ENCODE measurements at regions not wholly inside any gene's neighbourhood (a gene's known extent, or its start where the extent isn't known, plus 50 kb on each side); places are given as distances from the start of the nearest gene placed in this dataset.

- 4% methylated on average over 3 of the region's 3 CpGs for WGBS (ENCODE audit: insufficient coverage, low coverage, missing lambda C conversion rate)
- CTCF ChIA-PET (ENCODE audit: low intra/inter-chr PET ratio): no interaction called here
- H3K36me3 ChIP-seq (ENCODE audit: control insufficient read depth, insufficient read depth, low read length): no peaks in the 10 kb centered on the region
- H3K27ac ChIP-seq (ENCODE audit: extremely low read depth, low read depth, low read length): no peak overlapping the region
- no peak overlapping the region for H3K4me3 ChIP-seq
- FAIRE-seq (no peak), ATAC-seq (no peak), DNase-seq (ENCODE audit: extremely low read depth in 1 of 4, low spot score in 3 of 4) (no peak)
- H3K79me2 ChIP-seq (ENCODE audit: control insufficient read depth, insufficient read depth, low read length): no peaks in the 10 kb centered on the region
- intact Hi-C loops (cut with micrococcal nuclease) (no loop called here), in situ Hi-C loops (cut with MboI) (no loop called here)
- H3K27me3 ChIP-seq (ENCODE audit: control insufficient read depth in 2 of 2, insufficient read depth in 2 of 2, low read length in 2 of 2): no peaks in the 10 kb centered on the region
- no peak overlapping the region for H3K4me2 ChIP-seq (ENCODE audit: insufficient read depth, low read length)
- no peaks in the 10 kb centered on the region for H4K20me1 ChIP-seq (replicated peaks; ENCODE audit: control insufficient read depth, insufficient read depth, low read length)
- no TSS peak for BruUV-seq (replicated peaks)
- H2AFZ ChIP-seq (ENCODE audit: low read depth, low read length): no peak overlapping the region
- H3K9me1 ChIP-seq (ENCODE audit: control insufficient read depth, insufficient read depth, low read length): no peaks in the 10 kb centered on the region
- H3K9ac ChIP-seq (ENCODE audit: insufficient read depth in 1 of 2, low read depth in 2 of 2, low read length in 2 of 2): no peak overlapping the region
- POLR2A ChIA-PET: no interaction called here
- H3K9me3 ChIP-seq (replicated peaks; ENCODE audit: control insufficient read depth, insufficient read depth, low read depth, low read length): no peaks in the 10 kb centered on the region; the same call in 1 of the 2 replicates
- no peaks in the 10 kb centered on the region for H3K4me1 ChIP-seq (replicated peaks in 1 of 2; ENCODE audit: control insufficient read depth in 2 of 2, insufficient read depth in 2 of 2, low read length in 2 of 2)
- TF ChIP-seq ATF1 (CRISPR knock-in tag; IDR thresholded peaks at IDR 0.05) (no peak), ATF1 (tag; IDR thresholded peaks at IDR 0.05) (no peak), SIRT6 (IDR thresholded peaks at IDR 0.05; ENCODE audit: low read depth, low read length) (no peak), CUX1 (CRISPR knock-in tag; IDR thresholded peaks at IDR 0.05) (no peak), ZBTB43 (CRISPR knock-in tag; IDR thresholded peaks at IDR 0.05) (no peak), PHB2 (IDR thresholded peaks at IDR 0.05; ENCODE audit: low read depth) (no peak), ZNF561 (CRISPR knock-in tag; conservative IDR thresholded peaks at IDR 0.05) (no peak), HMBOX1 (IDR thresholded peaks at IDR 0.05) (no peak), ZBTB33 (CRISPR knock-in tag; IDR thresholded peaks at IDR 0.05) (no peak), PRMT5 (CRISPR knock-in tag; IDR thresholded peaks at IDR 0.05) (no peak), SRSF3 (IDR thresholded peaks at IDR 0.05; ENCODE audit: insufficient read depth, low read length) (no peak)
Observed at GRCh38 chr2:18891600-18892345, 302.4 kb upstream of the NT5C1B start.
